ENCODE measurements at regions not wholly inside any gene's neighbourhood (a gene's known extent, or its start where the extent isn't known, plus 50 kb on each side); places are given as distances from the start of the nearest gene placed in this dataset.

DNA sequence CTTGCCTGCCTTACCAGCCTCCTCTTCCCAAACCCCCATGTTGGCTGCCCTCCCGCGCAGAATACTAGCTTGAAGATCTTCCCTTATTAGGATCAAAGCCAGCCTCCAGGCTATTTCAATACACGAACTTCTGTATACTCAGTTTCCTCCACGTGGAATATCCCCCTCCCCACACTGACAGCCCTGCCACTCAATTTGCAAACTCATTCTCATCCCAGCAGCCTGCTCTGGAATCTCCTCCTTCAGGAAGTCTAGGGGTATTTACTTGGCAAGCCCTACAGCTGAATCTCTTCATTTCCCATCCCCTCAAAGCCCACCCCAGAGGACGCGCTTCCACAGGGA is 157.0 kb upstream of the SMIM23 start:
- no peak for DNase-seq (ENCODE audit: low spot score)

DNA sequence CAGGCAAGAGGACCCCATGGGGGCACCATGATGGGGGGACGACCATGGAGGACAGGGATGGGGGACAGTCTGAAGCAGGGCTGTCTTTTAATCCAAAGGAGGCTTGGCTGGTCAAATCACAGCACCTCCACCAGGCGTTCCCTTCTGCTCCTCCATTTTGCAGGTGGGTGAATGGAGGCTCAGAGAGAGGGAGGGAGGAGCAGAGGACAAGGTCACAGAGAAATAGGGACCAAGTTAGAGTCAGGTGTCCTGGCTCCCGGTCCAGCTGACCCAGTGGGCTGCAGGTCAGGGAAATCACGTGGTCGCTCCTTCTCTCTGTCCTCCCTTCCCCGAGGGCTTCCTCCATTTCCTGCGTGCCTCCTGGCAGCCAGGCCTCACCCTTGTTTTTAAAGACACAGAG is 156.4 kb upstream of the SMIM23 start:
- DNase-seq (ENCODE audit: low spot score) = no peak

DNA sequence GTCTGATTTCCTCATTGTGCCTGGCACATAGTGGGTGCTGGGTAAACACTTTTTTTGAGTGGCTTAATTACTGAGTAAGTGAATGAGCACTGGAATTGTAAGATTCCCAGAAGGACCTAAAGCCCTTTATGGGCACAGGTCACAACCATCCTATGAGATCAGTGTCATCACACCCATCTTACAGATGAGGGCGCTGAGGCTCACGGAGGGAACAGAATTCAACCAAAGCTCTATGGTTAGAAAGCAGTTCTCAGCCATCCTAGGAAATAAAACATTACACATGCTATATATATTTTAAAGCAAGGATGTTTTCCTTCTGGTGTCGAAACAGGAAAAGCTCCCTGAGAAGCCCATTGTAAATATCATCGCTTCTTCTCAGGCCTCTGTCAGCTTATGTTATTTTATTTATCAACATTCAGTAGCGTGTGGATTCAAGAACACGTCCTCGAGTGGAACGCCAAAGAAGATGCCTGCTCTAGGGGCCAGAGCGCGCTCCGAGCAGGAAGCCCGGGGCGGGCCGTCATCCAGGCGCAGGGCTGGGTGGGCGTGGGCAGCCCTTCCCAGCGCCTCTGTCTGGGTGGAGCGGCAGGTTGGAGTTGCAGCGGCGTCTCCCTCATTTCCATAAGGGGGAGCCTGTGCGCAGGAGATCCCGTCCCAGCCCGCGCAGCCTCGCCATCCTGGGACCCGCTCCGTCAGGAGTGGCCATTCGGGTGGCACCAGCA is 155.8 kb upstream of the SMIM23 start:
- peak; percentile 67 for DNase-seq (ENCODE audit: low spot score)

DNA sequence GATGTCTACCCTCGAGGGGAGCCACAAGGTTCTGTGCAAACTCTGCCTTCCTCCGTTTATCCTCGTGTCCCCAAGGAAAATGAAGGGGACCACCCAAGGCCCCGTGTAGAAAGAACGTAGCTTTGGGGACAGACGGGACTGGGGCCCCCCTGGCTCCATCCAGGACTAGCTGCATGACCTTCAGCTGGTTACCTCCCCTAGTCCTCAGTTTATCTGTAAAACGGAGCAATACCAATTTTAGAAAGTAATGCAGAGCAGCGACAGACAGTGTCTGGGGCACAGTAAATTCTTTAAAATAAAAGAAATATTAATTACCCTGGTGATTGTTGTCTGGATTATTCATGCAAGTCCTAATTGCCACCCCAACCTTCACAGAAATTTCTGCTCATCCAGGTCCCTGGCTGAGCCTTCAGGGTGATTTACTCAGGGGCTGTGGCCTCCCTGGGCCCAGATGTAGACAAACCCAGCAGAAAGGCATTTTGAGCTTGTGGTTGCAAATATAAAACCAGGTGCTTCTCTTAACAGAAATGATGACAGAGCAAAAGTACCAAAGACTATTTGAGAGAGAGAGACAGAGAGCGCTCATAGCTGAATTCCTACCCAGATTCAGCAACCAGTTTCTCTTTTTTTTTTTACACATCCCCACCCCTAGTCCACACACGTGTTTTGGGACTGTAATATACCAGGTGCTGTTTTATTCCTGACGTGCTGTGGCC is 155.1 kb upstream of the SMIM23 start:
- DNase-seq (ENCODE audit: low spot score) = no peak

DNA sequence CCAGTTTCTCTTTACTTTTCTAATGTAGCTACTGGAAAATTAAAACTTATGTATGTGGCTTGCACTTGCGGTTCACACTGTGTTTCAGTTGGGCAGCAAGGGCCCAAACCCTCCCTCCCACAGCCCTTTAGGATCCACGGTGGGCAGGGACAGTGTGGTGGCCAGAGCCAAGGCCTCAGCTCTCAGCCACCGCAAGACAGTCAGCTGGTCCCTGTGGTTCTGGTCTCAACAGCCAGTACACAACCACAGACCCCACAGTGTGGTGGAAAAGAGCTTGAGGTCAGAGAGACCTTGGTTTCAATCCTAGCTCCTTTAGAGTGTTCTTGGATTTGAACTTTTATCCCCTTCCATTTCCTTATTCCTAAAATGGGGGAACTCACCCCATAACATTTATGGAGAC is 153.0 kb upstream of the SMIM23 start:
- no peak for DNase-seq (ENCODE audit: low spot score)

DNA sequence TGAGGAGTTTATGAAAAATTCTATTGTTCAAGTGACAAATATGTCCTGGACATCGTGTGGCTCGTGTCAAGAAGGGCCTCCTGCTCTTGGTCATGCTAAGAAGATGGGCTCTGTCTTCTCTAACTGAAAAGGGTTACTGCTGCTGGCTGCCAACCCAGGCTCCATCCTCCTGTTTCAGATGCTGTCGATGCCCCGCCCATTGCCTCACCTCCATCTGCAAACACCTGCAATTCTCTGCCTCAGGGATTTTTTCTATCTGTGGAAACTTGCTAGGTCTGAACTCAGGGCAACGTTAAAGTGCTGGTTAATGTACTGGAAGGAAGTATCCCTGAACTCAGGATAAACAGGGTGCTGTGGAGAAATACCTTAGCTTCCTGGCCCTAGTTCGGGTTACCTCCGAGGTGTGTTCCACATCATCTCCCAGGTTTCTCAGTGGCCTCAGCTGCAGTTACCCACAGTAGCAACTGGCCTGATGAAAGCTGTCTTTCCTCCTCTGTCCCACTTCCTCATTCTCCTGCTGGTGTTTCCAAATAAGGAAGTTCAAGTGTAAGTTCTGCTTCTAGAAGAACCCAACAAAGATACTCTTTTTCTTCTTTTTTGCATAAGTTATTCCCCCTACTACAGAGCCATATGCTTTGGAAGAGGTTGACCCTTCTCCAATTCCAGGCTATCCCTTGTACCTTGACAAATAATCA is 151.7 kb upstream of the SMIM23 start:
- peak; percentile 28 for DNase-seq (ENCODE audit: low spot score)

DNA sequence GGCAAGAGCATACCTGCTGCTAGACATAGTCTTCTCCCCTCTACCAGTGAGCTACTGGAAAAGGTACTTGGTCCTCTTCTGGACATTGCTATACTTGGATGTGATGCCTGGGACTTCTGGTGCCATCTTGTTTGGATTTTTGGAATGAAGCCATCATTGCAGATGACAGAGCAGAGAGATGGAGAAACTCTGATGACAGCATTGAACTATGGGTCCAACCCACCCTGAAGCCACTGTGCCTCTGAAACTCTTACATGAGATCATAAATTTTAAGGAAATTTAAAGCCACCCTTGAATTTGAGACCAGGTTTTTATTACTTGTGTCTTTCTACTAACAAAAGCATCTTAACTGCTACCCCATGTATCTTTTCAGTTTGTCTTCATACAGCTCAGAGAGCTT is 151.1 kb upstream of the SMIM23 start:
- no peak for DNase-seq (ENCODE audit: low spot score)

DNA sequence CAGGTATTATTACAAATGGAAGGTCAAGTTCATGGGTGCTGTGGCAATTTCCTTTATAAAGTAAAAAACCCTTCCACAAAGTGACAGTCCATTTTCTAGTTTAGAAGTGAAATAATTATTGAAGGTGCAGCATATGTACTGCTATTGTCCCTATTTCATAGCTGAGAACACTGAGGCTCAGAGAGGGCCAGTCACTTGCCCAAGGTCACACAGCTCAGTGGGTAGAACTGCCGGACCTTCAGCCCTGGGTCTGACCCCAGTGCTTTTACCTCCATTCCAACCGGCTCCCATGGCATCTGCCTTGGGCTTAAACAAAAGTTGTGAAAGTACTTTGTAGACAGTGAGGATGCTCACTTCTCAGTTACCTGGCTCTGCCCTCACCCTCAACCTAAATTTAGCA is 150.6 kb upstream of the SMIM23 start:
- DNase-seq (ENCODE audit: low spot score) = no peak

DNA sequence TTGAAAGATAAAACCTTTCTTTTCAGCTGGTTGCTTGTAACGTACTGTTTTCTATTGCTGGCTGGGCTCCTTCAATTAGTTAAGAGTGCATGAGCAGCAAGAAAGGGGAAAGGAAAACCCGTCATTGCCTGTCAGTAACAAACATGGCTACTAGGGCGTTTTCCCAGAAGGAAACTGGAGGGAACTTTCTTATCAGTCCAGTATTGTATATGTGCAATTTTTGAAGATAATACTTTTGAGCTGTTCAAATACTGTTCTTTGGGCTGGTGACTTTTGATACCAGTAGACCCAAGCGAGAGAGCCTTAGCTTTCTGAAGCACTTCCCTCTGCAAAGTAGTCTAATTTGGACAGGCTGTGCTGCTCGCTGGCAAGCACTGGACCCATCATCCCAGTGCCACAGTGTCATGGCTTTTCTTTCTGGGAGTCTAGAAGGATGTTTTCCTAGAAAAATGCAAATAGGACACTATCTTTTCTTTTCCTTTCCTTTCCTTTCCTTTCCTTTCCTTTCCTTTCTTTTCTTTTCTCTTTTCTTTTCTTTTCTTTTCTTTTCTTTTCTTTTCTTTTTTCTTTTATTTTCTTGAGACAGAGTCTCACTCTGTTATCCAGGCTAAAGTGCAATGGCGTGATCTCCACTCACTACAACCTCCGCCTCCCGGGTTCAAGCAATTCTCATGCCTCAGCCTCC is 149.9 kb upstream of the SMIM23 start:
- no peak for DNase-seq (ENCODE audit: low spot score)

DNA sequence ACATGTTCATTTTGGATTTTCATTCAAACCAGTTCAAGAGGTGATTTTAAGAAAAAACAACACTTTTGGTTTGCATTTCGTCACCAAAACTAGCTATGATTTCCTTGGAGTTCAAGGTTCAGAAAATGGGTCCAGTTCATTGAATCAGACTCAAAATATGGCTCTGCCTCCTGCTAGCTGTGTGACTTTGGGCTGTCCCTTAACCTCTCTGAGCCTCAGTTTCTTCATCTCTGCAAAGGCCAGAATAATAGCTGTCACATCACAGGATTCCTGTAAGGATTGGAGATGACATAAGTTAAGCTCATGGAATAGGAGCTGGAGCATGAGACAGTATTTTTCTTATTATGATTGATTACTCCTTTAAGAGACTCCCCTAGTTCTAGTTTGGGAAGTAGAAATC is 147.8 kb upstream of the SMIM23 start:
- no peak for DNase-seq (ENCODE audit: low spot score)

DNA sequence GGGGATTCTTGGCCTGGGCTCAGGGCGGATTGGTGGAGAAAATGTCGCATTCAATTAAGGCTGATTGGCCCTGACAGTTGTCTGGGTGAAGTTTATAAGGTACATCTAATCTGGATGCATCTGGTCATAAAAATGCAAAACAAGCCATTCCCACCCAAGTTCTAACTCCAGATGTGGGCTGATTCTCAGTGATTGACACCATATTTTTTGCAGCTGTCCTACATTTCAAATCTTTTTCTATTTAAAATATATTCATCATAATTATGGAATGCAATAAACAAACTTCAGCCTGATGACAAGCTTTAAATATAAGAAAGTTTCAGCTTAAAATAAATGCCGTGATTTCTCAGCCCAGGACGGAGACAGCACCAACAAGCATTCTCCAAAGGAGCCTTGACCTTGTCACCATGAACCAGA is 146.4 kb upstream of the SMIM23 start:
- DNase-seq (ENCODE audit: low spot score) = no peak

DNA sequence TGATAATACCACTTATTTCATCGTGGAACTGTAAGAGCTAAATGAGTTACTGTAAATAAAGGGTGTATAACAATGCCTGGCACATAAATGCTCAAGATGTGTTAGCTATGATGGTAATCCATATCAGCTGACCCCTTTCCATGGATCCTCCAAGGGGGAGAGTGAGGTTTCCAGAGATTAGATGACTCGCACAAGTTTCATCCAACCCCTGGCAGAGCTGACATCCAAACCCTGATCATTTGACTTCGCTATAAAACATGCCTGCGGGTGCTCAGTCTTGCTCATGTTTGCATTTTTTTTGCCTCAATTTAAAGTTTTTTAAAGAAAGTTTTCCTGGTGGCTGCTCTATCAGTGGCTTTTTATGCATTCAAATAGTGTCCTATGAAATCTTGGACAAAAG is 145.7 kb upstream of the SMIM23 start:
- no peak for DNase-seq (ENCODE audit: low spot score)

DNA sequence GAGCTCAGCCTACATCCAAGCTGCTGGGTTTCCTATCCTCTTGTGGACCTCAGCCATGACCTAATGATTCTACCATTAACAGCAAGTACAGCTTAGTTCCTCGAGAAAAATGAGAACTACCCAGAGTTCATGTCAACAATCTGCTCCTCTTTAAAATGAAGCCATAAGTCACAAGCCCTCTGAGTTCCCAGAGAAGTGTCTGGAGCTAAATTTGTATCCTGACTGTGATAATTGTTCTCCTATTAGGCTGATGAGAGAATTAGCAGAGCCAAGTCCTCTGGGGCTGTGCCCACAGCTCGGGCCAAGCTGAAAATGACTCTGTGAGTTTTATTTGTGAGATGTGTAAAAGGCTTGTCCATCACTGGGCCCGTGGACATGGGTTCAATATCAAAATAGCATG is 145.1 kb upstream of the SMIM23 start:
- no peak for DNase-seq (ENCODE audit: low spot score)

DNA sequence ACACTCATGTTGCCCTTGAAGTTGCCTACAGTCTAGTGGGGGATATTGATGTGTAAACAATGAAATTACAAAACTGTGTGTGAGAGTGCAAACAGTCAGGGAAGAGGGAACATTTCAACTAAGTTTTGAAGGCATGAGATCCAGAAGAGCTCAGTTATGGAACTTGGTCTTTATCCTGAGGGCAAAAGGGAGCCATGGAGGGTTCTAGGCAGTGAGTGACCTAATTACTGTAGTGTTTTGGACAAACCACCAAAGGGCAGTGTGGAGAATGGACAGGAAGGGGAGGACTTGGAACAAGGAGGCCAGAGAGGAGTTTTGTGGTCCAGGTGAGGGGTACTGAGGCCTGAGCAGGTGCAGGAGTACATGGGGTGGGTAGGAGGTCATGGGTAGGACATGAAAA is 143.7 kb upstream of the SMIM23 start:
- DNase-seq (ENCODE audit: low spot score) = no peak

DNA sequence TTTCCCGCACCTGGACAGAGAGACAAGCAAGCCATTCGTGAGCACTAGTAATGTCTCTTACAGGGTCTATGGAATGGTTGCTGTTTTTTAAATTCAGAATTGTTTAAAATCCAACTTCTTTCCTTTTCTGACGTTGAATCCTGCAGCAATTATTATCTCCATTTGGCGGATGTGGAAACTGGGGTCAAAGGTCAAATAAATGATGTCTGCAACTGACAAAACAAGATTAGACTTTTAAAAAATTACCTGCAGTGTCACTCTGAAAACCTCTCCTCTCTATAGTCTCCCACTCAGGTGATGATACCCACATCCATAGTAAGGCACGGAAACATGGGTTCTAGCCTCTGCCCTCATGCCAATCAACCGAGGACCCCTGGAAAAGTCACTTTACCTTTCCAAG is 142.7 kb upstream of the SMIM23 start:
- no peak for DNase-seq (ENCODE audit: low spot score)

DNA sequence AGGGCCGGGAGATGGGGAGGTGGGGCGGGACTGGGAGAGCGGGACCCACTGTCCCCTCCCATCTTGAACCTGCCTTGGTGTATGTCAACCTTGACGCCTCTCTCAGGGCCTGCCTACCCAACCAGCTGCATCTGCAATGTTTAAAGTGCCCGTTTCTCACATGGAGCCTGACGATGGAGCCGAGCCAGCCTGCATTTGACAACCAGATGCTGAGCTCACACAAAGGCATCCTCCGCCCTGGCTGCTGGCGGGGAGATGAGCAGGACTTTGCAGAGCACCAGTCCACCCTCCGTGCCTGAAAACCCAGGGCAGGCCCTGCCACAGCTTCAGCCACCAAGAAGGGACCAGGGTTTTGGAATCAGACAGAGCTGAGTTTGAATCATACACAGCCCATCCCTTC is 141.1 kb upstream of the SMIM23 start:
- DNase-seq (ENCODE audit: low spot score) = no peak

DNA sequence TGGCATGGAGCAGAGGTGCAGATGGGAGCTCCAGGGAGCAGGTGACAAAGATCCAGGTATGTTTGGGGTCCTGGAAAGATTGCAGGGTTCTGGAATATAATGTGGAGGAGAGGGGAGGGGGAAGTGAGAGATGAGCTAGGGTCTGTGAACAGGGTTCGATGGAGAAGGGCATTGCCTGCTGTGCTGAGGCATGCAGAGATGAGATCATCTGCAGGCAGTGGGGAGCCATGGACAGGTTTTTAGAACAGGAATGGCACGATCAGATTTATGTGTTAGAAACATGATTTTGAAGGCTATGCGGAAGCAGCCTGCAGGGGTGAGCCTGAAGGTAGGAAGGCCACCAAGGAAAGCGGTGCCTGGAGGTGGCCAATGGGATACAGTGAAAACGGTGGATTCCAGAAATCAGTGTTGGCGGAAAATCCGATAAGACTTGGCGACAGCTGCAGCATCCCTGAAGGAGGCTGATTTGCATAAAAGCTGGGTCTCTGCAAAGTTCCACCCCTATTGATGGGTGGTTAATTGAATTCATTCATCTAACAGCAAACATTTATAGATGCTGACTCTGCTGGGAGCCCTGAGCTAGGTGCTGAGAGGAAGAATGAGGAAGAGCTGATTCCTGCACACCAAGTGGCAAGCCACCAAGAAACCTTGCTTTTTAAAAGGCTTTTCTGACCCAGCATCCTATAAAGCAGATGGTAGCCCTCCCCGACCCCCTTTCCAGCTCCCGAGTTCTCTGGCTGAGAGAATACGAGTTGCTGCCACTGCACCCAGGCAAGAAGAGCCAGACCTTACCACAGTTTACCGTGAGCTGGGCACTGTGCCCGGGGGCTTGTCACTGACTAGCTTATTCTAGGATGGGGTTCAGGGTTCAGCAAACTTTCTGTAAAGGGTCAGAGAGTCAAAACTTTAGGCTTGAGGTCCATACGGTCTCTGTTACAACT is 139.2 kb upstream of the SMIM23 start:
- DNase-seq (ENCODE audit: low spot score) = no peak

DNA sequence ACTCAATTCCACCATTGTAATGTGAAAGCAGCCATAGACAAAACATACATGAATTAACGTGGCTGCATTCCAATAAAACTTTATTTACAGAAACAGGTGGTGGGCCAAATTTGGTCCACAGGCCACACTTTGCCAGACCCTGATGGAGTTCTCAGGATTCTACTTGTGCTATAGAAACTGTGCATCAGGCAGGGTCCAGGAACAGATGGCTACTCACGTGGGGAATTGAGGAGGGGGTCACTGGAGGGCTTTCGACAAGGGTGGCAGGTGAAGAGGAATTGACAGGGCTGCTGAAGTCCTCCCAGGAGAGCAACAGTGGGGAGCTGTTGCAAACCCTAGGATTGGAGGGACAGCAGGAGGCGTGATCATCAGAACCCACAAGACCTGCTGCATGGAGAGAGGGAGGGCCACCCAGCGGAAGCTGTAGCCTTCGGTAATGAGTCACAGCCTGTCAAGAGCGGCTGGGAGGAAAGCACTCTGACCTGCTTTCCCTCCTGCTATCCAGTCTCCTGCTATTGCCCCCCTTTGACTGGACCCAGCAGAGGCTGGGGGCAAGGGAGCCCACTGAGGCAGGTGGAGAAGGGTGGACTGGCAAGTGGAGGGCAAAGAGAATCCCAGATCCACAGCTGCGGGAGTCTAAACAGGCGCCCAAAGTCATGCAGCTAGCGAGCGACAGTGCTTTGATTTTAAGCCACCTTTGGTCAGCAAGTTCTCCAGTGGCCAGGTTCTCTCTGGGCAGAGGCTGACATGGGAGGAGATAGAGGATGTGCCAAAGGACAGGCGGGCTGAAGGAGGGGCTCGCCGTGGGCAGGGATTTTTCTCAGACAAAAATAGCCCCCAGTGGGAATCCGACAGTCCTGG is 138.3 kb upstream of the SMIM23 start:
- DNase-seq (ENCODE audit: low spot score) = peak; percentile 71

DNA sequence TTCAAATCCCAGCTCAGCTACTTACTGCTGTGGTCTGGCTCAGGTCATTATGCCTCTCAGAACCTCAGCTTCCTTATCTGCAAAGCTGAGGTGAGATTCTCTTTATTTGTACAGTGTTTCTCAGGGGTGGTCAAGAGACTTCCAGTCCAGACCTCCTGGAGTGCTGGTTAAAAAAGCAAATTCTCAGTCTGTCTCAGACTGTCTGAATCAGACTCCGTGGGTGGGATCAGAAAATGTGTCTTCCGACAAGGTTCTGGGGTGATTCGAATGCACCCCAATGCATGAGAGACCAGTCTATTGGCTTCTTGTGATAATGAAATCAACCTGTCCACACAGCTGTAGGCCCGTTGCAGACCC is 137.7 kb upstream of the SMIM23 start:
- no peak for DNase-seq (ENCODE audit: low spot score)

DNA sequence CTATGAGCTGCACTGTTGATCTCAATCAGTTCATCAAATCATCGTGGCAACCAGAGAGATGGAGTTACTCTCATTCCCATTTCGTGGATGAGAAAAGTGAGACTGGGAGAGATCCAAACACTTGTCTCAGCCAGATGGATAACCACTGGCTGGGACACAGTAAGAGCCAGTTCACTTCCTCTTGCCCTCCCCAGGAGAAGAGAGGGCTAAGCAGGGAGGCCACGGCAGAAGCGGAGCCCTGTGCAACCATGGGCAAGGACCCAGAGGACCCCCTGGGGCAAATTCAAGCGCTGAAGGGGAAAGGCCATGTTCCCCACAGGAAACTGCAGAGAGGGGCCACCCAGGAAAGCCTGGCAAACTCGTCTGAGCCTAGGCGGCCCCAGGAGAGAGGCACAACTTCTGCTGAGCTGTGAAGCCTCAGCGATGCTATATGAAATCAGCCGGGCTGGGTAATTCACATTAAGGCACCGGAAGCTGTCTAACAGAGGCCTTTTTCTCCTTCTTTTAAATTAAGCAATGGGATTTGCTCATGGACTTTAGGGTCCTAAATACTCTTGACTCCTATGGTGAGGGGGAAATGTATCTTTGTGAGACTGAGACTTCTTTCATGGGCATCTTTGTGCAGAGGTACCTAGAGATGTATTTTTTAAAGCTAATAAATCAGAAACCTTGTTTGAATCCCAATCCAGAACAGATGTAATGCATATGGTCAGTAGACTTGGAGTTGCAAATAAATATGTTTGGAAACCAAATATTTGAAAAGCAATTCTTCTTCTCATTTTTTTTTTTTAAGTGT is 137.1 kb upstream of the SMIM23 start:
- no peak for DNase-seq (ENCODE audit: low spot score)

Measured in HT-29 (cell line).